ENCODE measurements at regions not wholly inside any gene's neighbourhood (a gene's known extent, or its start where the extent isn't known, plus 50 kb on each side); places are given as distances from the start of the nearest gene placed in this dataset.

DNA sequence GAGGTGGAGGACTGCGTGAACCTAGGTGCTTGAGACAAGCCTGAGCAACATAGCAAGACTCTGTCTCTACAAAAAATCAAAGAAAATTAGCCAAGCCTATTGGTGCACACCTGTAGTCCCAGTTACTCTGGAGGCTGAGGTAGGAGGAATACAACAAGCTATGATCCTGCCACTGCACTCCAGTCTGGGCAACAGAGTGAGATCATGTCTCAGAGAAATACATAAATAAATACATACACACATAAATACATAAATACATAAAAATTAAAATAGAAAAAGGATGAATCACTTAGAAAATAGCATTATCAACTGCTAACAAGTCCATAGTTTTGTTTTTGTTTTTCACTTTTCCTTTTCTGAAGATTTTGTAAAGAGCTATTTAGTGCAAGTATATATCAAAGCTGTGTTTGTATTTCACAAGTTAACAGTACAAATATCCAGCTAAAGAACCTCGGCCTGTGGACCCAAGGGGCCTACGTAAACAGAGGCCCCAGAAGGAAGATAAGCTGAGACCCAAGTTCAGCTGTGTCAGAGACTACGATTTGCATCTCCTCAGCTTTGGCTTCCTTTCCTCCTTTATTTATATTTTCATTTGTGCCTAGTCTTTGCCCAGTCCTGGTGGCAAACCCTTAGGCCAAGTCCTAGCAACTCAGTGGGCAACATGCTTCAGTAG is 67.1 kb upstream of the ROBO2 start:
- TF ChIP-seq POLR2AphosphoS5 (IDR thresholded peaks at IDR 0.05): no peak
- no peak for TF ChIP-seq POLR2A (IDR thresholded peaks at IDR 0.05)
- TF ChIP-seq, protein P1, sequence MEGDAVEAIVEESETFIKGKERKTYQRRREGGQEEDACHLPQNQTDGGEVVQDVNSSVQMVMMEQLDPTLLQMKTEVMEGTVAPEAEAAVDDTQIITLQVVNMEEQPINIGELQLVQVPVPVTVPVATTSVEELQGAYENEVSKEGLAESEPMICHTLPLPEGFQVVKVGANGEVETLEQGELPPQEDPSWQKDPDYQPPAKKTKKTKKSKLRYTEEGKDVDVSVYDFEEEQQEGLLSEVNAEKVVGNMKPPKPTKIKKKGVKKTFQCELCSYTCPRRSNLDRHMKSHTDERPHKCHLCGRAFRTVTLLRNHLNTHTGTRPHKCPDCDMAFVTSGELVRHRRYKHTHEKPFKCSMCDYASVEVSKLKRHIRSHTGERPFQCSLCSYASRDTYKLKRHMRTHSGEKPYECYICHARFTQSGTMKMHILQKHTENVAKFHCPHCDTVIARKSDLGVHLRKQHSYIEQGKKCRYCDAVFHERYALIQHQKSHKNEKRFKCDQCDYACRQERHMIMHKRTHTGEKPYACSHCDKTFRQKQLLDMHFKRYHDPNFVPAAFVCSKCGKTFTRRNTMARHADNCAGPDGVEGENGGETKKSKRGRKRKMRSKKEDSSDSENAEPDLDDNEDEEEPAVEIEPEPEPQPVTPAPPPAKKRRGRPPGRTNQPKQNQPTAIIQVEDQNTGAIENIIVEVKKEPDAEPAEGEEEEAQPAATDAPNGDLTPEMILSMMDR (IDR thresholded peaks at IDR 0.05): no peak
- TF ChIP-seq EP300 (IDR thresholded peaks at IDR 0.05): no peak
